ENCODE measurements at regions not wholly inside any gene's neighbourhood (a gene's known extent, or its start where the extent isn't known, plus 50 kb on each side); places are given as distances from the start of the nearest gene placed in this dataset.

- no peak for TF ChIP-seq CTCF (IDR thresholded peaks at IDR 0.05; ENCODE audit: low read depth, low read length)
- in situ Hi-C loops (cut with HindIII; ENCODE audit: low sequenced_read_pairs), result no loop called here
- DNase-seq (ENCODE audit: low read depth, low spot score), result no peak
- H3K4me3 ChIP-seq (ENCODE audit: low read depth, low read length), result no peak overlapping the region
Observed at GRCh38 chr14:47826809-47827208, 151.4 kb upstream of the MDGA2 start.

GRCh38 chr14:47822326-47822725 lies 146.9 kb upstream of the MDGA2 start:
- DNase-seq (ENCODE audit: low read depth, low spot score), result no peak
- no peak for TF ChIP-seq CTCF (IDR thresholded peaks at IDR 0.05; ENCODE audit: low read depth, low read length)
- no peak overlapping the region for H3K4me3 ChIP-seq (ENCODE audit: low read depth, low read length)
- in situ Hi-C loops (cut with HindIII; ENCODE audit: low sequenced_read_pairs), result no loop called here

GRCh38 chr14:47821135-47821534 lies 145.7 kb upstream of the MDGA2 start:
- in situ Hi-C loops (cut with HindIII; ENCODE audit: low sequenced_read_pairs), result no loop called here
- H3K4me3 ChIP-seq (ENCODE audit: low read depth, low read length), result no peak overlapping the region
- no peak for DNase-seq (ENCODE audit: low read depth, low spot score)
- no peak for TF ChIP-seq CTCF (IDR thresholded peaks at IDR 0.05; ENCODE audit: low read depth, low read length)

GRCh38 chr14:47790477-47790876 lies 115.1 kb upstream of the MDGA2 start:
- in situ Hi-C loops (cut with HindIII; ENCODE audit: low sequenced_read_pairs), result no loop called here
- DNase-seq (ENCODE audit: low read depth, low spot score), result no peak
- no peak overlapping the region for H3K4me3 ChIP-seq (ENCODE audit: low read depth, low read length)
- no peak for TF ChIP-seq CTCF (IDR thresholded peaks at IDR 0.05; ENCODE audit: low read depth, low read length)

GRCh38 chr14:47785058-47785457 lies 109.7 kb upstream of the MDGA2 start:
- in situ Hi-C loops (cut with HindIII; ENCODE audit: low sequenced_read_pairs), result no loop called here

GRCh38 chr14:47778631-47779030 lies 103.2 kb upstream of the MDGA2 start:
- no peak for DNase-seq (ENCODE audit: low read depth, low spot score)
- H3K4me3 ChIP-seq (ENCODE audit: low read depth, low read length), result no peak overlapping the region
- TF ChIP-seq CTCF (IDR thresholded peaks at IDR 0.05; ENCODE audit: low read depth, low read length), result no peak
- in situ Hi-C loops (cut with HindIII; ENCODE audit: low sequenced_read_pairs), result no loop called here

More at GRCh38 chr14:47785058-47785457, 109.7 kb upstream of the MDGA2 start:
- TF ChIP-seq CTCF (IDR thresholded peaks at IDR 0.05; ENCODE audit: low read depth, low read length), result no peak
- DNase-seq (ENCODE audit: low read depth, low spot score), result no peak
- H3K4me3 ChIP-seq (ENCODE audit: low read depth, low read length), result no peak overlapping the region

- no peak overlapping the region for H3K4me3 ChIP-seq (ENCODE audit: low read depth, low read length)
- in situ Hi-C loops (cut with HindIII; ENCODE audit: low sequenced_read_pairs), result no loop called here
- no peak for TF ChIP-seq CTCF (IDR thresholded peaks at IDR 0.05; ENCODE audit: low read depth, low read length)
- DNase-seq (ENCODE audit: low read depth, low spot score), result no peak
Observed at GRCh38 chr14:47772652-47773051, 97.2 kb upstream of the MDGA2 start.
